GM18505 (cell line): ENCODE measurements at regions not wholly inside any gene's neighbourhood (a gene's known extent, or its start where the extent isn't known, plus 50 kb on each side); places are given as distances from the start of the nearest gene placed in this dataset.

Experiments used
- ATAC-seq: cut with Tn5 transposase; IDR thresholded peaks from one replicate; pipeline ENCODE4 v1.9.1; 2021; ENCODE audit not compliant: unreplicated experiment
- POLR2A ChIP-seq: IDR thresholded peaks from 4 replicates; pipeline ENCODE4 v1.6.1; 2011; ENCODE audit warnings: borderline replicate concordance; ENCODE audit not compliant: insufficient read depth, insufficient read length; ENCODE audit errors: extremely low read depth

- ATAC-seq, result no peak
- TF ChIP-seq POLR2A, result no peak
Observed at GRCh38 chr2:7119132-7119835, 202.1 kb downstream of the RNF144A start.

GRCh38 chr2:7121851-7122250 is 204.6 kb downstream of the RNF144A start:
- no peak for ATAC-seq
- TF ChIP-seq POLR2A, result no peak

GRCh38 chr2:7127156-7127555 is 209.9 kb downstream of the RNF144A start:
- no peak for TF ChIP-seq POLR2A
- ATAC-seq, result no peak

- no peak for ATAC-seq
- no peak for TF ChIP-seq POLR2A
Observed at GRCh38 chr2:7127687-7128086, 210.5 kb downstream of the RNF144A start.

- no peak for ATAC-seq
- TF ChIP-seq POLR2A, result no peak
Observed at GRCh38 chr2:7131261-7131660, 214.0 kb downstream of the RNF144A start.

- TF ChIP-seq POLR2A, result no peak
- no peak for ATAC-seq
Observed at GRCh38 chr2:7132753-7133152, 215.5 kb downstream of the RNF144A start.

GRCh38 chr2:7133521-7133920 is 216.3 kb downstream of the RNF144A start:
- no peak for ATAC-seq
- no peak for TF ChIP-seq POLR2A

- no peak for ATAC-seq
- TF ChIP-seq POLR2A, result no peak
Observed at GRCh38 chr2:7140306-7140705, 223.1 kb downstream of the RNF144A start.

- TF ChIP-seq POLR2A, result no peak
- ATAC-seq, result no peak
Observed at GRCh38 chr2:7145707-7146106, 228.5 kb downstream of the RNF144A start.

- TF ChIP-seq POLR2A, result no peak
- ATAC-seq, result no peak
Observed at GRCh38 chr2:7146151-7146550, 228.9 kb downstream of the RNF144A start.

GRCh38 chr2:7154656-7155055 is 237.4 kb downstream of the RNF144A start:
- TF ChIP-seq POLR2A, result no peak
- no peak for ATAC-seq

GRCh38 chr2:7161501-7161900 is 244.3 kb downstream of the RNF144A start:
- no peak for ATAC-seq

GRCh38 chr2:7165736-7166135 is 248.5 kb downstream of the RNF144A start:
- TF ChIP-seq POLR2A, result no peak
- no peak for ATAC-seq

More at GRCh38 chr2:7161501-7161900, 244.3 kb downstream of the RNF144A start:
- TF ChIP-seq POLR2A, result no peak

GRCh38 chr2:7167801-7168411 is 250.7 kb downstream of the RNF144A start:
- no peak for ATAC-seq
- TF ChIP-seq POLR2A, result no peak
